GM23248 (cell line): ENCODE measurements at regions not wholly inside any gene's neighbourhood (a gene's known extent, or its start where the extent isn't known, plus 50 kb on each side); places are given as distances from the start of the nearest gene placed in this dataset.

Experiments used
- EZH2 ChIP-seq: fragments of 200-600 bp; sonication (generic); IDR thresholded peaks from 2 replicates; pipeline ENCODE4 v1.6.1; 2018; ENCODE audit warnings: antibody characterized with exemption, mild to moderate bottlenecking; ENCODE audit not compliant: insufficient read depth, poor library complexity, severe bottlenecking
- EZH2phosphoT487 ChIP-seq: fragments of 200-600 bp; sonication (generic); IDR thresholded peaks from 2 replicates; pipeline ENCODE4 v1.6.1; 2018; ENCODE audit warnings: antibody characterized with exemption, moderate library complexity, mild to moderate bottlenecking, low read depth; ENCODE audit not compliant: insufficient read depth

DNA sequence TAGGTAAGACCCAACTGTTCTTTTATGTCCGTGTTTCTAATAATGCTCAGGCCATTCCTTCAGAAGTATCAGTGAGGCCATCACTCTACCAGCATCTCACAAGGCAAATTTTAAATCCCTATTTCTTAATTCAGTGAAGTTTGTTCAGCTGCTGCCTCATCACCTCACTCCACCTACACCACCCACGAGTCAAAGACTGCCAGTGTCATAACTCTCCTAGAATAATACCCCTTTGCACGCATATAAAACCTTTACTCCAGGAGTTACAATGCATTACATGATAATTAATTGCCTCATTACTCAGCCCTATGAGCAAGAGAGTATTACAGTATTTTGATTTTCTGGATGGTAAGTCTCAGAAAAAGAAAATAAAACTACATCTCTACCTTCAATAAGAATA is 793.6 kb downstream of the TFAP2A start:
- TF ChIP-seq EZH2phosphoT487 (no peak), EZH2 (no peak)
